ENCODE measurements at regions not wholly inside any gene's neighbourhood (a gene's known extent, or its start where the extent isn't known, plus 50 kb on each side); places are given as distances from the start of the nearest gene placed in this dataset.

DNA sequence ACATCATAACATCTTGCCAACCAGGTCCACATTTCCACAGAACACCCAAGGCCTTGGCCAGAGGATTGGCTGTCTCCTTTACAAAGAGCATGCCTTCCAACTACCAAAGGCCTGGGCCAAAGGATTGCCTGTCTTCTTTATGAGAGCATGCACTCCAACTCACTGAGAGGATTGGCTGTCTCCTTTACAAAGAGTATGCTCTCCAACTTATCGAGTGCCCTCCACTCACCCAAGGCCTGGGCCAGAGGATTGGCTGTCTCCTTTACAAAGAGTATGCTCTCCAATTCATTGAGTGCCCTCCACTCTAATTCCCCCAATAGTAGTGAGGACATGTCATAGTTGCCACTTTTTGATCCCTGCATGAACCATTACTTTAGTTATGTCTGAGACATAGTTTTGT lies 79.9 kb upstream of the TAS2R1 start:
- Histone ChIP-seq H3K4me1 (no peaks in the 10 kb centered on the region), H3K27me3 (peaks cover 0 to 4% of the 10 kb centered on the region in 2 donors), H3K9me3 (no peaks in the 10 kb centered on the region), H3K36me3 (no peaks in the 10 kb centered on the region), H3K4me3 (no peak overlapping the region), H3K27ac (no peak overlapping the region)
- DNase-seq (ENCODE audit: low spot score in 2 of 2) = no peak
- TF ChIP-seq, protein P1, sequence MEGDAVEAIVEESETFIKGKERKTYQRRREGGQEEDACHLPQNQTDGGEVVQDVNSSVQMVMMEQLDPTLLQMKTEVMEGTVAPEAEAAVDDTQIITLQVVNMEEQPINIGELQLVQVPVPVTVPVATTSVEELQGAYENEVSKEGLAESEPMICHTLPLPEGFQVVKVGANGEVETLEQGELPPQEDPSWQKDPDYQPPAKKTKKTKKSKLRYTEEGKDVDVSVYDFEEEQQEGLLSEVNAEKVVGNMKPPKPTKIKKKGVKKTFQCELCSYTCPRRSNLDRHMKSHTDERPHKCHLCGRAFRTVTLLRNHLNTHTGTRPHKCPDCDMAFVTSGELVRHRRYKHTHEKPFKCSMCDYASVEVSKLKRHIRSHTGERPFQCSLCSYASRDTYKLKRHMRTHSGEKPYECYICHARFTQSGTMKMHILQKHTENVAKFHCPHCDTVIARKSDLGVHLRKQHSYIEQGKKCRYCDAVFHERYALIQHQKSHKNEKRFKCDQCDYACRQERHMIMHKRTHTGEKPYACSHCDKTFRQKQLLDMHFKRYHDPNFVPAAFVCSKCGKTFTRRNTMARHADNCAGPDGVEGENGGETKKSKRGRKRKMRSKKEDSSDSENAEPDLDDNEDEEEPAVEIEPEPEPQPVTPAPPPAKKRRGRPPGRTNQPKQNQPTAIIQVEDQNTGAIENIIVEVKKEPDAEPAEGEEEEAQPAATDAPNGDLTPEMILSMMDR (IDR thresholded peaks at IDR 0.05) = no peak
- no peak for TF ChIP-seq POLR2AphosphoS5 (IDR thresholded peaks at IDR 0.05)
- TF ChIP-seq POLR2A (IDR thresholded peaks at IDR 0.05) = no peak
- intact Hi-C loops (cut with DNase I; ENCODE audit: low total_unique reads) = no loop called here

DNA sequence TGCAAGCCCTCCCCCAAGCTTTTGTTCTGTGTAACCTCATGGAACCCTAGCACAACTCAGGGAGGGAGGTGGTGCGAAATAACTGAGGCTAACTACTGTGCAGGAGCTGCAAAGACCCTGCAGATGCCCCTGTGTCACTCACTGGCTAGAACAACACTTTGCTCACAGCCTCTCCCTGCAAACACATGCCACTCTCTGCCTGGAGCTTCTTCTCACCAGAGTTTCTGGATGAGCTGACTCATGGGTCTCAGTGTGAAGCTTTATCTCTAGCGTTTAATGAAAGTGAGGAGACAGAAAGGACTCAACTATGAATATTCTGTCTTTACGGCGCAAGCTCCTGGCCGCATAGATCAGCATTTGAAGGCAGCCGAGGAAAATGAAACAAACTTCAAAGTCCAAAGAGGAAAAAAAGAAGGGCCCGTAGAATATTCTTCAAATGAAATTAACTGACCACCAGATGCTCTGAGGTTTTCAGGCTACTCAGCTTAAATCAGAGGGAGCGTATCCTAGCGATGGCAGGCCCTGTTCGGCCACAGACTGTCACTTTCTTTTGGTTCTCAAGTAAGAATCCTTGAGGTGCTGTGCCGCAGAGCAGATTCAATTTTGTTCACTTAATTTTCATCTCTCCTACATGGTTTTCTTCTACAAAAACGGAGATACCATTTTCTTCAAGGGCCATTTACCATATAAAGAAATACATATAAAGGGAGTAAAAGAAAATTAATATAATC lies 77.7 kb upstream of the TAS2R1 start:
- TF ChIP-seq POLR2A (IDR thresholded peaks at IDR 0.05) (no peak), POLR2AphosphoS5 (IDR thresholded peaks at IDR 0.05) (no peak)
- TF ChIP-seq, protein P1 (IDR thresholded peaks at IDR 0.05) = no peak

DNA sequence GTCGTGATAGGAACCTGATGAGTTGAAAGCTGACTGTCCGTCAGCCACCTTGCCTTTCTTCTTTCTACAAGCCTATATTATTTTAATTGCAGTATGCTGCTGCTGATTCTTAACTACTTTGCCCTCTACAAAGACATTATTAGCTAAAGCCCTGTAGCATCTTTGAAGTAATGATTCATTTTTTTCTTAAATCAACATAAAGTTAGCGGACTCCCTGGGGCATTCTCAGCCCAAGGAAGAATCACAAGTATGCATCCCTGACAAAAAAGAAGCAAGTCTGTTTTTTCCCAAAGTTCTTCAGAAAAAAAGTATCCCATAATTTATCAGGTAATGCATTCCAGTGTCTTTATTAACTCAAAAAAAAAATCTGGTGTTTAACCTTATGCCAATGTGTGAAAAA lies 69.5 kb upstream of the TAS2R1 start:
- Histone ChIP-seq H3K4me3 (no peak overlapping the region), H3K27me3 (no peaks in the 10 kb centered on the region), H3K36me3 (no peaks in the 10 kb centered on the region), H3K4me1 (no peaks in the 10 kb centered on the region), H3K27ac (no peak overlapping the region), H3K9me3 (no peaks in the 10 kb centered on the region)
- intact Hi-C loops (cut with DNase I; ENCODE audit: low total_unique reads) = no loop called here
- no peak for TF ChIP-seq POLR2A (IDR thresholded peaks at IDR 0.05)
- TF ChIP-seq, protein P1 (IDR thresholded peaks at IDR 0.05) = no peak
- TF ChIP-seq POLR2AphosphoS5 (IDR thresholded peaks at IDR 0.05) = no peak
- no peak for DNase-seq (ENCODE audit: low spot score in 2 of 2)

More for the DNA sequence above, 77.7 kb upstream of the TAS2R1 start:
- H3K36me3 ChIP-seq = no peaks in the 10 kb centered on the region
- H3K27me3 ChIP-seq = no peaks in the 10 kb centered on the region
- intact Hi-C loops (cut with DNase I; ENCODE audit: low total_unique reads) = no loop called here
- H3K4me1 ChIP-seq = no peaks in the 10 kb centered on the region
- no peak overlapping the region for H3K27ac ChIP-seq
- no peak for DNase-seq (ENCODE audit: low spot score in 2 of 2)
- H3K4me3 ChIP-seq = no peak overlapping the region
- H3K9me3 ChIP-seq = no peaks in the 10 kb centered on the region

DNA sequence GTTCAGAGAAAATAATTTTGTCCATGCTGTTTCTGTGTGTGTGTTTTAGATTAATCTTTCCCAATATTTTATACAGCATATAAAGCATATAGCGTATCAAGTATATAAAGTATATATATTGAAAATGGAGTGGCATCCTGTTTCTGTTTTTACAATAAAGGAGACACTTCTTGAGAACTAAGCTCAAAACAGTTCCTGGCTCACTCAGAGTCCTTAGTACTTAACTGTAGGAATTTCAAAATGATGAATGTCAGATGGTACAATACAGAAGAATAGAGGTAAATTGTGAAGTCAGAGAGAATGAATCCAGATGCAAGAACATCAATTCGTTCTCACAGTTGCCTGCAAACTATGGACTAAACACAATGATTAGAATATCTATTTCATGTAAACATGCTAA lies 68.7 kb upstream of the TAS2R1 start:
- Histone ChIP-seq H3K9me3 (no peaks in the 10 kb centered on the region), H3K27ac (no peak overlapping the region), H3K27me3 (no peaks in the 10 kb centered on the region), H3K4me3 (no peak overlapping the region), H3K36me3 (no peaks in the 10 kb centered on the region), H3K4me1 (no peaks in the 10 kb centered on the region)
- TF ChIP-seq, protein P1 (IDR thresholded peaks at IDR 0.05) = no peak
- TF ChIP-seq POLR2AphosphoS5 (IDR thresholded peaks at IDR 0.05) = no peak
- TF ChIP-seq POLR2A (IDR thresholded peaks at IDR 0.05) = no peak
- intact Hi-C loops (cut with DNase I; ENCODE audit: low total_unique reads) = no loop called here
- no peak for DNase-seq (ENCODE audit: low spot score in 2 of 2)

DNA sequence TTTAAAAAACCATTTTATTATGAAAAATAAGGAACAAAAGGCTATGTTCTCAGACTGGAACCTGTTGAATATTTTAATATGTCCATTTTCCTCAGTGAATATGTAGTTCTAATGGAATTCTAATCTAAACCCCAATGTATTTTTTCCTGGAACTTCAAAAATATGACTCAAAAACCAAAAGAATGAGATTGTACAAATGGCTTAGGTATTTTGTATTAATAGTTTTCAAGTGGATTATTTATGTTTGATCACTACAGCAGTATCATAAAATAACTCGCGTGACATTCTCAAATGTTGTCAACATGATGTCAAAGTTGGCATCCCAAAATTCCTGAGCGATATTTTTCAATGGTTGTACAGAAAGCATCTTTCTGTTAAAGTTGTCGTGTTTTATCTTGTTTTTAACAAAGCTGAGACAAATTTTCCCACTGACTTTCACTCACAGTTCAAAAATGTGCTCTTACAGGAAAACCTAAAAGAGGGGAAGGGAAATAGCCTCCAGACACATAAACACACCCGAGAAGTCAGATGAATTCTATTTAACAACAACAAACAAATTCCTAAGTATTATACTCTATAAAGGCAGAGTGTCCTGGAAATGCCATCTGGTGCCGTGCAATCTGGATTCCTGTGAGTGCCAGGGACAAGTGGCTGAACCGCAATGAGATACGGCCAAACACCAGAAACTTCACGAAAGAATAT lies 68.1 kb upstream of the TAS2R1 start:
- Histone ChIP-seq H3K4me1 (no peaks in the 10 kb centered on the region), H3K27ac (no peak overlapping the region), H3K9me3 (no peaks in the 10 kb centered on the region), H3K27me3 (no peaks in the 10 kb centered on the region), H3K36me3 (no peaks in the 10 kb centered on the region), H3K4me3 (no peak overlapping the region)
- DNase-seq (ENCODE audit: low spot score in 2 of 2) = no peak
- intact Hi-C loops (cut with DNase I; ENCODE audit: low total_unique reads) = no loop called here
- TF ChIP-seq, protein P1 (IDR thresholded peaks at IDR 0.05) = no peak
- TF ChIP-seq POLR2AphosphoS5 (IDR thresholded peaks at IDR 0.05) (no peak), POLR2A (IDR thresholded peaks at IDR 0.05) (no peak)
